SHP77 (cell line): ENCODE measurements at regions not wholly inside any gene's neighbourhood (a gene's known extent, or its start where the extent isn't known, plus 50 kb on each side); places are given as distances from the start of the nearest gene placed in this dataset.
"Not testable (repeated sequence)": the region's sequence is repeated elsewhere in the genome, so short reads cannot be mapped to it uniquely, and the experiment has no call there.

Experiments
- DNase-seq, 2 experiments: peaks; one replicate each; lab custom pipeline; 2025; lab: John Stamatoyannopoulos, UW

- no peak for DNase-seq
Measured at GRCh38 chr5:85656050-85656449, 961.7 kb upstream of the COX7C start.

GRCh38 chr5:85657328-85657727 is 960.4 kb upstream of the COX7C start:
- DNase-seq: not testable (repeated sequence)

- DNase-seq: not testable (repeated sequence)
Measured at GRCh38 chr5:85662969-85663707, 954.6 kb upstream of the COX7C start.

- DNase-seq: peak in 1 of 2 experiments; percentile 7
Measured at GRCh38 chr5:85663708-85664031, 954.1 kb upstream of the COX7C start.

GRCh38 chr5:85670417-85670816 is 947.3 kb upstream of the COX7C start:
- DNase-seq: peak; percentile 1 to 8

- DNase-seq: no peak
Measured at GRCh38 chr5:85671223-85671970, 946.3 kb upstream of the COX7C start.

- no peak for DNase-seq
Measured at GRCh38 chr5:85681871-85682270, 935.9 kb upstream of the COX7C start.

- no peak for DNase-seq
Measured at GRCh38 chr5:85684351-85684750, 933.4 kb upstream of the COX7C start.

- no peak for DNase-seq
Measured at GRCh38 chr5:85703296-85703695, 914.4 kb upstream of the COX7C start.

- DNase-seq: no peak
Measured at GRCh38 chr5:85709728-85710127, 908.0 kb upstream of the COX7C start.

- no peak for DNase-seq
Measured at GRCh38 chr5:85716344-85717202, 901.2 kb upstream of the COX7C start.

- DNase-seq: no peak
Measured at GRCh38 chr5:85717203-85717563, 900.6 kb upstream of the COX7C start.

GRCh38 chr5:85732185-85732584 is 885.6 kb upstream of the COX7C start:
- DNase-seq: no peak

- no peak for DNase-seq
Measured at GRCh38 chr5:85741972-85742371, 875.8 kb upstream of the COX7C start.

- DNase-seq: no peak
Measured at GRCh38 chr5:85760519-85760918, 857.2 kb upstream of the COX7C start.

GRCh38 chr5:85769347-85769746 is 848.4 kb upstream of the COX7C start:
- DNase-seq: no peak

- DNase-seq: no peak
Measured at GRCh38 chr5:85784746-85785145, 833.0 kb upstream of the COX7C start.

- no peak for DNase-seq
Measured at GRCh38 chr5:85813146-85813545, 804.6 kb upstream of the COX7C start.

GRCh38 chr5:85814596-85814995 is 803.1 kb upstream of the COX7C start:
- DNase-seq: no peak

- peak in 1 of 2 experiments; percentile 29 for DNase-seq
Measured at GRCh38 chr5:85823462-85824426, 794.0 kb upstream of the COX7C start.

GRCh38 chr5:85838781-85839180 is 779.0 kb upstream of the COX7C start:
- no peak for DNase-seq

- DNase-seq: no peak
Measured at GRCh38 chr5:85841653-85842052, 776.1 kb upstream of the COX7C start.
